HPDE6-E6E7 (cell line): ENCODE measurements at regions not wholly inside any gene's neighbourhood (a gene's known extent, or its start where the extent isn't known, plus 50 kb on each side); places are given as distances from the start of the nearest gene placed in this dataset.
A peak's percentile ranks its signal among the peaks of the same experiment; 100 is the strongest.

Experiments
- DNase-seq: peaks from one replicate; pipeline ENCODE4 v3.0.0; 2011; ENCODE audit warnings: missing footprints; ENCODE audit errors: extremely low spot score

GRCh38 chr1:219523411-219523810 lies 89.5 kb downstream of the ZC3H11B start:
- DNase-seq, result no peak

DNA sequence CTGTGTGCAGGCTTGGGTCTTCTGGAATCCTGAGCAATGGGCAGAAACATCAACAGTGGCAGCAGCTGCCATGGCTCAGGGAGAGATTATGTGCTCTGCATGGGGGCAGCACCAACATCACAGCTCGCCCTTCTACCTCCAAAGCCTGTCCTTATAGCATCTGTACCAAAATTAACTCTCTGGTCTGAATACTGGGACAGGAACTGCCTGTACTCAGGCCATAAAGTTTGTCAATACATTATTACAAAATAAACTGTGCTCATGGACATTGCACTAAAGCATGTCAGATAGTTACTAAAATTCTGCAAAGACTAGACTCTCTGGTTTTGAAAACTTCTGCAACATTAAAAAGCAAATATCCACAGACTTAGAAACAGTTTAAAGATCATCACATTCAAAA lies 91.6 kb downstream of the ZC3H11B start:
- DNase-seq, result no peak

- DNase-seq, result no peak
Observed at GRCh38 chr1:219520241-219520640, 92.7 kb downstream of the ZC3H11B start.

DNA sequence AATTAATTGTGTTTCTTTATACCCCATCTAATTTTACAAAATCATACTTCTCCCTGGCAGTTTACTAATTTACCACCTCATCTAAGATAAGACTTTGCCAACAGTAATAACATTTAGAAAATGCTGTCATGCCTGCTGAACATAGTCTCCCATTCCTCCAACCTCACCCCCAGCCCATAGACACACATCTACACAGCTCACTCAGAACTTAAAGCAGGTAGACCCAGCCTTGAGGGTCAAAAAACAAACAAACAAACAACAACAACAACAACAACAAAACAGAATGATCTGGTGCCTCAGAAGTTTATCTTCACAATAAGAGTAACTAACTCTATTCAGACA lies 94.0 kb downstream of the ZC3H11B start:
- no peak for DNase-seq

DNA sequence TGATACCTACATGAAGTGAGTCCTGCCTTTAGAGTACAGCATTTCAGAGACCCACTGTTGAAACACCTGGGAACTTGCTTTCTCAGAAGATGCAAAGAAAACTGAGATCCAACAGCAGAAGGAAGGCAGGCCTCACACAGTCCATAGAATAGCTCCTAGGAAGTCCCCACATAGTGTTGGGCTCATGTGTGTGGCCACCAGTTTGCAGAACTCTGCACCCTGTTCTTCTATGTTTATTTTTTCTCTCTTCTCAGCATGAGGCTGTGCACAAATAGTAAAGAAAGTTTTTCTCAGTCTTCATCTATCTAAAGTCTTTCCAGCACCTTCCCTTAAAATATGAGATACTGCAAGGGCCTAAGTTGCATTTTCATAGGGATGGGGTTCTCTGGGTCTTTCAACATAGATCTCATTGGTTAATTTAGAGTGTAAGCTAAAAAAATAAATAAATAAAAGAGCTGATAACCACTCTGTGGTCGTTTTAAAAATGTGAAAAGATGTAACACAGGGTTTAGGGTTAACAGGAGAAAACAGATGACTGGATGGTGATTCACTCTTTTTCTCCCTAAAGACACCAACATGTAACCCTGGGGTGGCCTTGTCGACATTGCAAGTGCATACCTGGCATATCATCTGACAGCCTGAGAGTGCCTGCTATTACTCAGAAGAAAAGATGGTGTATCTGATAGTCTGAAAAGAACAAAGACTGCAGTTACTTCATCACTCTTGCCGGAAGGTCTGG lies 94.6 kb downstream of the ZC3H11B start:
- DNase-seq, result peak; percentile 76

- peak; percentile 29 for DNase-seq
Observed at GRCh38 chr1:219517031-219517430, 95.9 kb downstream of the ZC3H11B start.

DNA sequence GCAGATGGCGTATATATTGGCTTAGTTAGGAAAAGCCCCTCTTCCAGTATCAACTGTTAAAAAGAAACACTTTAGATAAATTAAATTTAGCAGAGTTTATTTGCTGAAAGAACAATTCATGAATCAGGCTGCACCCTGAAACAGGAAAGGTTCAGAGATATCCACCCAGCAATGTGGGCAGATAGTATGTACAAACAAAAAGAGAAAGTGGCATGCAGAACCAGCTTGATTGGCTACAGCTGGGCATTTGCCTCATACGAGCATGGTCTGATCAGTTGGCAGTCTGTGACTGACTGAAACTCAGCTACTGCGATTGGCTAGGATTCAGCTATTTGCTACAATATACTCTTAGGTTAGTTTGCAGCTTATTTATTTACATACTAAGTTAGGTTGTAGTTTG lies 98.2 kb downstream of the ZC3H11B start:
- no peak for DNase-seq

GRCh38 chr1:219507437-219507836 lies 105.5 kb downstream of the ZC3H11B start:
- DNase-seq, result no peak

GRCh38 chr1:219506936-219507335 lies 106.0 kb downstream of the ZC3H11B start:
- DNase-seq, result no peak

DNA sequence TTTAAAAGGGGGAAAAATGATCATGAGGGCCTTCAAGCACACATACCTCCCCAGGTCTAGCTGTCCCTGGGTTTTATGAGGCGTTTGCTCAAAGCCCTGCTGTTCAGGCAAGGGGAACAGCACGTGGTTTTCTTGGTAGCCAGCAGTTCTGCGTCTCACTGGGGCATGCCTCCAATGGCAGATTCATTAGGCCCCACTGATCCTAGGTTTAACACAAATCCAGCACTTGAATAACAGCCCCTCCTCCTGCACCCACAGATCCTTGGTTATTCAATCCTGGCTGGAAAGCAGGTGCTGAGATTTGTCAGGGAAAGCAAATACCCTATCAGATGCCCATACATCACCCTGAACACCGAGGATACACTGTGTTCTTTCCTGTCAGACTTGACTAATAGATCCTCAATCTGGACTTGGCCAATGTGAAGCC lies 106.4 kb downstream of the ZC3H11B start:
- DNase-seq, result no peak

- no peak for DNase-seq
Observed at GRCh38 chr1:219505886-219506285, 107.0 kb downstream of the ZC3H11B start.

DNA sequence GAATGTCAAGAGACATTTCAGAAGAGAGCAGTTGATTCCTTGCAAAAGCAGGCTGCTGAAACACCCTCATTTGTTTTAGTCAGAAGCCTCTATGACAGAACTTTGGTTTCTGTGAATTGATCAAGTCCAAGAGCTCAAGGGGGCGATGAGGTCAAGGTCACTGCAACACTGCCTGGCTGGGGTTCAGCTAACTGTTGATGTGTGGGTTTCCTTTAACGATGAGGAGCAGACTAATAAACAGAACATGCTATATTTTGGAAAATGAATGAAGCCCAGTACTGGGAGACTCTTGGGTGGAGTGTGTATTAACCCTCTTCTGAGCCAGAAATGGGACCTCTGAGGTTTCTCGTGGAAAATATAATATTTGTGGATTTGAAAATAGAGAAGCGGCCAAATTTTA lies 109.3 kb downstream of the ZC3H11B start:
- DNase-seq, result no peak

DNA sequence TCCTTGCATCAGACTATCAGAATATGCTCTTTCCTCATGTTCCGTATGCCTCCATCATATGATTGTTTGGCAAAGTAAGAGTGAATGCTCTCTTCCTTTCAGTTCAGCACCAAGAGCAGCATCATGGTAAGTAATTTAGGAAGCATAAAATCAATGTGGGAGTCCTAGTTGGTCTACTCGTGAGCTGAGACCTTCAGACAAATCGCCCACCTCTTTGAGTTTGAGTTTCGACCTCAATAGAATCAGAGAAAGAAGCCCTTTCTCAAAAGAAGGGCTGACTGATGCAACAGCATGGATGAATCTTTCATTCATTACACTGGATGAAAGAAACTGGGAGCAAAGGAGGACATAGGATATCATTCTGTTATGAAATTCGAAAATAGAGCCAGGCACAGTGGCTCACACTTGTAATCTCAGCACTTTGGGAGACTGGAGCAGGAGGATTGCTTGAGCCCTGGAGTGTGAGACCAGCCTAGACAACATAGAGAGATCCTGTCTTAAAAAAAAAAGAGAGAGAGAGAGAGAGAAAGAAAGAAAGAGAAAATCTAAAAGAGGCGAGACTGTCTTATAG lies 112.5 kb downstream of the ZC3H11B start:
- DNase-seq, result no peak

DNA sequence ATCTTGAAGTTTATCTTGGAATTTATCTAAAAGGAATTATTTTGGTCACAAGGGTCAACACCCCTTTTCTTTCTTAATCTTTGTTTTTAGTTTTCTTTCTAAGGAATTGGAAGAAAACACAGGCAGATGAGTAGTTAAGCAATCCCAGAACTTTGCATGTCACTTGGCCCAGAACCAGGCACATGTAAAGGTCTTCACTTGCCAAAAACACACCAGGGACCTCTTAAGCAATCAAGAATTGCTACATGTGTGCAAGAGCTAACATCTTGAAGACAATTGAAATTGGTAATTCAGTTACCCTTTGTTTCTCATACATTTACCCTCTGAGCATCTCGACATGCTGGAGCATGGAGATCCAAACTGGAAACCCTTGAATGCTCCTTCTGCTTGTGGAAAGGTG lies 114.2 kb downstream of the ZC3H11B start:
- no peak for DNase-seq

- DNase-seq, result no peak
Observed at GRCh38 chr1:219495737-219496408, 117.0 kb downstream of the ZC3H11B start.

GRCh38 chr1:219492717-219493116 lies 120.2 kb downstream of the ZC3H11B start:
- no peak for DNase-seq

GRCh38 chr1:219490566-219490965 lies 122.3 kb downstream of the ZC3H11B start:
- DNase-seq, result no peak

DNA sequence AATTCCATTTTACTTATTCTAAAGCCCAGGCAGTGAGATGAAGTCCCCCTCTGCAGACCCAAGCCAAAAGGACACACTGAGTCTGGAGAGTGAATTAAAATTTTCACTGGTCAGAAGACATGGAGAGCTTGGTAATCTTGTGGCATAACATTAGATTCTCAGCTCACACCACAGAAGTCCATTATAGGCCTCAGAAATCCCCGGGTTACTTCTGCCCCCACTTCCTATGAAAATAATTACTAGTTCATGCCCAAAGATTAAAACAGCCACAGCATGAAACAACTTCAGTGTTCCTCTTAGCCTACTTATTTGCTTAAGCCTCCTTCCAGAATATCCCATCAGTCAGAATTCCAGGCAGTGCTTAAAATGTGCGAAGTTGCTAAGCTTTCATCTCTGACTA lies 123.3 kb downstream of the ZC3H11B start:
- no peak for DNase-seq

DNA sequence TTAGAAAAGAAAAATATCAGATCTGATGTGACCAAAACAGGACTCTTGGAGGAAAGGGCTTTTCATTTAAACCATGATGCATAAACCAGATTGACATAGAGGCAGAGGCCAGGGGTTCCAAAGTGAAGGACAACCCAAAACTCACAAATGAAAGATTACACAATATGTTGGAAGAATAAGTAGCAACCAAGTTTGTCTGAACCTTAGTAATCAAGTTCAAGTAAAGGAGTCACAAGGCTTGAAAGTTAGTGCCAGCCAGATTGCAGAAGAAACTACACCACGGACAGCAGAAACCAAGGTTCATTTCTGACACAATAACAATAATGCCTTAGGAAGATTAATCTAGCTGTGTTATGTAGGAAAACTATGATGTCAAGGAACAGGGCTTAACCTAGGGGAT lies 124.6 kb downstream of the ZC3H11B start:
- no peak for DNase-seq

GRCh38 chr1:219483530-219483929 lies 129.4 kb downstream of the ZC3H11B start:
- no peak for DNase-seq

DNA sequence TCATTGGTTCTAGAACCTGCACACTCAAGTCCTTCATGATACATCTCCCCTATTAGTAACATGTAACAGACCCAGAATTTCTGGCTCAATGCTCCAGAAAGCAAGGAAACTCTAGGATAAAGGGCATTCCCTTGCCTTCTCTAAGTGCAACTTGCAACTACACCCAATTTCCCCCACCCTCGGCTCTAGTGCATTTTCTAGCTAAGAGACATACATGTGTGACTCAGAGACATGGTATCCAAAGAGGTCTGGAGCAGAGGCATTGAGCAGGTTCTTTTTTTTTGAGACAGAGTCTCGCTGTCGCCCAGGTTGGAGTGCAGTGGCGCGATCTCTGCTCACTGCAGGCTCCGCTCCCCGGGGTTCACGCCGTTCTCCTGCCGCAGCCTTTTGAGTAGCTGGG lies 132.9 kb downstream of the ZC3H11B start:
- no peak for DNase-seq

DNA sequence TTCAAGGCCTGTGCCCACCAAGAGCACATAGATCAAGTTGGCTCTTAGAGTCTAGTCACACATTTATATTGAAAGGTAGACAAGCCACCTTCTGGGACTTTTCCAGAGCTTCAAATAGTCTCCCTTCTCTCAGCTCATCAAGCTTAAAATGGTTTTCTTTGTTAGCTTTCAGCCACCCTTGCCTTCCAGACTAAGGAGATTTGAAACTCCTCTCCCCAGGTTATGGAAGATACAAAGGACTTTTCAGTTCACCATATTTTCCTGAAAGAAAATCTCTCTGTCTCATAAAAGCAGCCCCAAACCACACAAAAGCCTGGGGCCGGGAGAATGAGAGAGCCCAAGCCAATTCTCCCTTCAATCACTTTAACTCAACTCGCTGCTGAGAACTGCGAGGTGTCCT lies 134.1 kb downstream of the ZC3H11B start:
- no peak for DNase-seq

DNA sequence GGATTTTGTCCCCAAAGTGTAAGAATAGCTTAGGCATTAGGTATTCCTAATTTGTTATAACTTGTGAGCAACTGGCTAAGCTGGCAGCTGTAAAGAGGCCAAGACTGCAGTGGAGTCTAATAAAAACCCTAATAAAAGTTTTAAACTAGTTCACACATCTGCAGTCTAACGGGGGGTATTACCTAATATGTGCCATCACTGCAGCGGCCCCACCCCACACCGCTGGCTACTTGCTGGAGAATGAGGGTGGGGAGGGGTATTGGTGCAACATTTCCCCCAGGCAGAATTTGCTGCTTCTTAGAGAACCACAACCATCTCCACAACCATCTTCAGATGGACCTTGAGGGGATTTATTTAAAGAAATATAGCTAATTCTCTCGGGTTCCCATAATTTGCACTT lies 135.0 kb downstream of the ZC3H11B start:
- no peak for DNase-seq
